A549 (cell line): ENCODE measurements at regions not wholly inside any gene's neighbourhood (a gene's known extent, or its start where the extent isn't known, plus 50 kb on each side); places are given as distances from the start of the nearest gene placed in this dataset.
"Not testable (repeated sequence)": the region's sequence is repeated elsewhere in the genome, so short reads cannot be mapped to it uniquely, and the experiment has no call there.

Experiments used
- ATAC-seq, 2 experiments: fragments of 200-7000 bp in 1 of 2; fragments of >200 bp in 1 of 2; cut with Nextera tagmentation in 1 of 2; cut with Tn5 transposase in 1 of 2; 3 replicates each; pipeline versions ENCODE4 v1.8.0 to v1.9.1; 2018 to 2020; ENCODE audit warnings: mild to moderate bottlenecking in 1 of 2, moderate library complexity in 1 of 2
- CTCF ChIA-PET: fragments of 300-600 bp; sonication (Branson Sonifier 250); formaldehyde crosslinking; extraction: SDS; loops from one replicate; lab custom pipeline; 2021; ENCODE audit warnings: antibody characterized with exemption, inconsistent platforms; lab: Yijun Ruan, JAX
- POLR2A ChIA-PET: fragments of 350-600 bp; formaldehyde crosslinking; extraction: SDS; loops from one replicate; lab custom pipeline; 2021; ENCODE audit warnings: antibody characterized with exemption, inconsistent platforms; lab: Yijun Ruan, JAX
- DNase-seq, 2 experiments: peaks; one replicate each; pipeline versions ENCODE4 v3.0.0 to v3.0.0-alpha.2; 2011 to 2016; ENCODE audit warnings: low read depth in 1 of 2, low spot score in 1 of 2
- FAIRE-seq: peaks from 2 replicates; lab custom pipeline; 2011; peaks lifted over from hg19 to GRCh38; lab: Jason Lieb, UNC
- H3K27ac ChIP-seq, 2 experiments: fragments of >200 bp; sonication (Bioruptor Twin); formaldehyde crosslinking; 3 replicates each; pipeline ENCODE4 v1.5.1; 2016 to 2017
- H3K4me1 ChIP-seq: fragments of >200 bp; sonication (Bioruptor Twin); formaldehyde crosslinking; 3 replicates; pipeline ENCODE4 v1.6.1; 2016
- H3K4me2 ChIP-seq: fragments of >200 bp; sonication (Bioruptor Twin); formaldehyde crosslinking; 3 replicates; pipeline ENCODE4 v1.6.1; 2016
- H3K4me3 ChIP-seq: fragments of >200 bp; sonication (Bioruptor Twin); formaldehyde crosslinking; 3 replicates; pipeline ENCODE4 v1.5.1; 2016
- H3K9me3 ChIP-seq: fragments of >200 bp; sonication (Bioruptor Twin); formaldehyde crosslinking; 3 replicates; pipeline ENCODE4 v1.6.1; 2016
- BHLHE40 ChIP-seq: IDR thresholded peaks from 2 replicates; pipeline ENCODE4 v1.6.1; 2012; ENCODE audit warnings: low read depth, low read length, inconsistent platforms
- CBX2 ChIP-seq: fragments of 200-600 bp; sonication (generic); IDR thresholded peaks from 2 replicates; pipeline ENCODE4 v1.6.1; 2016; ENCODE audit warnings: low read depth, mild to moderate bottlenecking, borderline replicate concordance
- CBX8 ChIP-seq: fragments of 200-600 bp; sonication (generic); IDR thresholded peaks from 2 replicates; pipeline ENCODE4 v1.6.1; 2016
- CEBPB ChIP-seq, 2 experiments: fragments of >200 bp in 1 of 2; sonication (Bioruptor Twin) in 1 of 2; formaldehyde crosslinking in 1 of 2; IDR thresholded peaks; 2 replicates each; pipeline ENCODE4 v1.6.1; 2012 to 2016
- CHD2 ChIP-seq: fragments of 150-350 bp; IDR thresholded peaks from 2 replicates; pipeline ENCODE4 v1.6.1; 2014; ENCODE audit warnings: low read length; ENCODE audit not compliant: partially characterized antibody
- CTCF ChIP-seq: fragments of >200 bp; sonication (Bioruptor Twin); formaldehyde crosslinking; IDR thresholded peaks from 3 replicates; pipeline ENCODE4 v1.5.1; 2016
- EHMT2 ChIP-seq: fragments of 200-600 bp; sonication (generic); IDR thresholded peaks from 2 replicates; pipeline ENCODE4 v1.6.1; 2016; ENCODE audit warnings: antibody characterized with exemption, low read depth, mild to moderate bottlenecking, moderate library complexity
- EP300 ChIP-seq, 2 experiments: fragments of >200 bp; sonication (Bioruptor Twin); formaldehyde crosslinking; IDR thresholded peaks; 2 replicates in 1 of 2; 3 replicates in 1 of 2; pipeline ENCODE4 v1.6.1; 2016 to 2017
- FOXS1 ChIP-seq: fragments of 250-450 bp; sonication (Bioruptor Pico); IDR thresholded peaks from 2 replicates; pipeline ENCODE4 v1.5.0; 2020; ENCODE audit warnings: mild to moderate bottlenecking, moderate library complexity
- MAFK ChIP-seq: fragments of 450-650 bp; IDR thresholded peaks from 2 replicates; pipeline ENCODE4 v1.6.1; 2014; ENCODE audit not compliant: partially characterized antibody
- MAZ ChIP-seq: fragments of 150-350 bp; IDR thresholded peaks from 2 replicates; pipeline ENCODE4 v1.6.1; 2014; ENCODE audit warnings: antibody characterized with exemption, low read depth, low read length, borderline replicate concordance
- NR3C1 ChIP-seq: fragments of >200 bp; sonication (Bioruptor Twin); formaldehyde crosslinking; IDR thresholded peaks from 3 replicates; pipeline ENCODE4 v1.6.1; 2017
- POLR2A ChIP-seq: IDR thresholded peaks from 2 replicates; pipeline ENCODE4 v1.6.1; 2012; ENCODE audit warnings: mild to moderate bottlenecking, low read length
- RARB ChIP-seq: fragments of 250-450 bp; sonication (Bioruptor Pico); IDR thresholded peaks from 2 replicates; pipeline ENCODE4 v1.8.0; 2021; ENCODE audit warnings: mild to moderate bottlenecking, moderate library complexity
- RCOR1 ChIP-seq: fragments of 150-350 bp; IDR thresholded peaks from 2 replicates; pipeline ENCODE4 v1.6.1; 2014; ENCODE audit warnings: antibody characterized with exemption, low read length, low read depth
- TP53 ChIP-seq: fragments of 250-450 bp; sonication (Bioruptor Pico); IDR thresholded peaks from 2 replicates; pipeline ENCODE4 v1.5.0; 2021; ENCODE audit warnings: mild to moderate bottlenecking, moderate library complexity
- ZSCAN20 ChIP-seq: fragments of 250-450 bp; sonication (Bioruptor Pico); IDR thresholded peaks from 2 replicates; pipeline ENCODE4 v1.8.0; 2022; ENCODE audit warnings: mild to moderate bottlenecking, moderate library complexity
- WGBS: methylation state at CpG from one replicate; pipeline ENCODE4 v1.1.6; 2017; ENCODE audit errors: missing lambda C conversion rate; 5-methylcytosine and 5-hydroxymethylcytosine counted together
- TF ChIP-seq, protein P1 (sequence below): fragments of 200-600 bp; sonication (generic); IDR thresholded peaks from 2 replicates; pipeline ENCODE4 v1.6.1; 2016; ENCODE audit warnings: antibody characterized with exemption, mild to moderate bottlenecking, moderate library complexity
- TF ChIP-seq, protein P2 (sequence below): fragments of >200 bp; sonication (Bioruptor Twin); formaldehyde crosslinking; IDR thresholded peaks from 3 replicates; pipeline ENCODE4 v1.6.1; 2016
- TF ChIP-seq, protein P3 (sequence below): IDR thresholded peaks from 2 replicates; pipeline ENCODE4 v1.6.1; 2012
- TF ChIP-seq, protein P4 (sequence below): fragments of 450-650 bp; IDR thresholded peaks from 2 replicates; pipeline ENCODE4 v1.6.1; 2014; ENCODE audit warnings: antibody characterized with exemption
- TF ChIP-seq, protein P5 (sequence below): fragments of 250-450 bp; sonication (Bioruptor Pico); IDR thresholded peaks from 2 replicates; pipeline ENCODE4 v1.5.0; 2020; ENCODE audit warnings: low read depth, mild to moderate bottlenecking, moderate library complexity

DNA sequence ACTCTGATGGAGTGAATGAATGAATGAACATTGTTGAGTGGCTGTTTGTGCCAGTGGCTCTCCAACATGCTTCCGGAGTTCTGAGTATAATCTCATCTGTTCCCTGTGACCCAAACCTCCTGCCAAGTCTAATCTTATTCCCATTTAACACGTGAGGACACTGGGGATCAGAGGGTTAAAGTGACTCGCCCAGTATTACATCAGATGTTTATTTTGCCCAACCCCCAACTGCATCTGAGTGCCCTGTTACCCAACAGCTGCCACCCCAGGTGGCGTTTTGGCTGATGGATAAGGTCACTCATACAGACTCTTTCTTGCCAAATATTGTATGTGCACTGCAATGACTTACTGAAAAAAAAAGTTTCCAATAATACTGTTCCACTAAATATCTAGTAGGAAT lies 210.9 kb downstream of the EXOC5 start:
- POLR2A ChIA-PET: no interaction called here
- FAIRE-seq (no peak), ATAC-seq (no peak), DNase-seq (no peak)
- Histone ChIP-seq H3K4me3 (no peak overlapping the region), H3K4me2 (peak overlapping the region; percentile 43; the same call in 2 of the 3 replicates), H3K9me3 (no peaks in the 10 kb centered on the region), H3K4me1 (peaks cover 11% of the 10 kb centered on the region; the same call in 2 of the 3 replicates), H3K27ac (no peak overlapping the region)
- 21% methylated on average over 4 of the region's 4 CpGs for WGBS
- CTCF ChIA-PET: interaction anchor here (0.8 kb wide), 1 partner anchor 259 kb away, joined by 3 read pairs; no protein-coding TSS in a partner anchor
- TF ChIP-seq CBX8: no peak
- TF ChIP-seq CEBPB (IDR thresholded peaks at IDR 0.05): peak in 1 of 2 experiments; percentile 31; a peak in 1 of 4 replicates
- TF ChIP-seq CTCF: no peak

GRCh38 chr14:57056522-57056921 lies 212.2 kb downstream of the EXOC5 start:
- POLR2A ChIA-PET, DNase-seq, H3K4me3 ChIP-seq, FAIRE-seq, ATAC-seq, H3K4me2 ChIP-seq, H3K27ac ChIP-seq, CTCF ChIA-PET, H3K9me3 ChIP-seq: not testable (repeated sequence)
- WGBS: 93% methylated on average over 3 of the region's 24 CpGs
- peaks cover 11% of the 10 kb centered on the region; the same call in 2 of the 3 replicates for H3K4me1 ChIP-seq

DNA sequence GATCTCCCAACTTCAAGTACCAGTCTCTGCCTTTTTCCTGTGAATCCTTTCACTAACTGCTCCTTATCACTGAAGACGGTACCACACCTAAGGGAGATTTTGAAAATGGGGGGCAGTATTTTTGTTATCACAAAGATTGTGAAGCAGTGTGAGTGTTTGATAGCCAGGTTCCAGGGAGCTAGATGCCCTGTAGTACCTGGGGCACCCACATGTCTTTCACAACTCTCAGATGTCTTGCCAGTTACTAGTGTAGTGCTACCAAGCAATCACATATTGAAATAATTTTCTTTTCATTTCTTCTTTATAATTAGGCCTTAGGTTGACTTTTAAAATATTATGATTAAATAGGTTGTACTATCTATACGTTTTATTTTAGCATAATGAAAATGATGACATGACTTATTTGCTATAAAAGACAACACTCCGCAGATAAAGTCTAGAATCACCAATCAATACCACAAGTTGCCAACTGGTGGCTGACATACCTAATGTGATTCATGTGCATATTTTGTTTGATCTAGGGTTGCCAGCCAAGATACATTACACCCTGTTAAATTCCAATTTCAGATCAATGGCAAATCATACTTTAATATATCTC lies 215.9 kb downstream of the EXOC5 start:
- Histone ChIP-seq H3K9me3 (no peaks in the 10 kb centered on the region), H3K27ac (no peak overlapping the region), H3K4me3 (no peak overlapping the region), H3K4me1 (peaks cover 6% of the 10 kb centered on the region; the same call in 2 of the 3 replicates), H3K4me2 (no peak overlapping the region)
- WGBS: 64% methylated on average over 3 of the region's 3 CpGs
- POLR2A ChIA-PET: no interaction called here
- DNase-seq: no peak
- no peak for TF ChIP-seq TP53
- peak; percentile 56 for TF ChIP-seq MAFK
- ATAC-seq: no peak
- FAIRE-seq: no peak
- CTCF ChIA-PET: no interaction called here

GRCh38 chr14:57051633-57052032 lies 217.1 kb downstream of the EXOC5 start:
- H3K4me2 ChIP-seq: no peak overlapping the region
- FAIRE-seq (no peak), DNase-seq (no peak), ATAC-seq (no peak)
- no peaks in the 10 kb centered on the region for H3K9me3 ChIP-seq
- WGBS: 11% methylated on average over 7 of the region's 7 CpGs
- no peaks in the 10 kb centered on the region for H3K4me1 ChIP-seq
- POLR2A ChIA-PET: no interaction called here
- no peak overlapping the region for H3K4me3 ChIP-seq
- CTCF ChIA-PET: no interaction called here
- no peak overlapping the region for H3K27ac ChIP-seq
- TF ChIP-seq, protein P1, sequence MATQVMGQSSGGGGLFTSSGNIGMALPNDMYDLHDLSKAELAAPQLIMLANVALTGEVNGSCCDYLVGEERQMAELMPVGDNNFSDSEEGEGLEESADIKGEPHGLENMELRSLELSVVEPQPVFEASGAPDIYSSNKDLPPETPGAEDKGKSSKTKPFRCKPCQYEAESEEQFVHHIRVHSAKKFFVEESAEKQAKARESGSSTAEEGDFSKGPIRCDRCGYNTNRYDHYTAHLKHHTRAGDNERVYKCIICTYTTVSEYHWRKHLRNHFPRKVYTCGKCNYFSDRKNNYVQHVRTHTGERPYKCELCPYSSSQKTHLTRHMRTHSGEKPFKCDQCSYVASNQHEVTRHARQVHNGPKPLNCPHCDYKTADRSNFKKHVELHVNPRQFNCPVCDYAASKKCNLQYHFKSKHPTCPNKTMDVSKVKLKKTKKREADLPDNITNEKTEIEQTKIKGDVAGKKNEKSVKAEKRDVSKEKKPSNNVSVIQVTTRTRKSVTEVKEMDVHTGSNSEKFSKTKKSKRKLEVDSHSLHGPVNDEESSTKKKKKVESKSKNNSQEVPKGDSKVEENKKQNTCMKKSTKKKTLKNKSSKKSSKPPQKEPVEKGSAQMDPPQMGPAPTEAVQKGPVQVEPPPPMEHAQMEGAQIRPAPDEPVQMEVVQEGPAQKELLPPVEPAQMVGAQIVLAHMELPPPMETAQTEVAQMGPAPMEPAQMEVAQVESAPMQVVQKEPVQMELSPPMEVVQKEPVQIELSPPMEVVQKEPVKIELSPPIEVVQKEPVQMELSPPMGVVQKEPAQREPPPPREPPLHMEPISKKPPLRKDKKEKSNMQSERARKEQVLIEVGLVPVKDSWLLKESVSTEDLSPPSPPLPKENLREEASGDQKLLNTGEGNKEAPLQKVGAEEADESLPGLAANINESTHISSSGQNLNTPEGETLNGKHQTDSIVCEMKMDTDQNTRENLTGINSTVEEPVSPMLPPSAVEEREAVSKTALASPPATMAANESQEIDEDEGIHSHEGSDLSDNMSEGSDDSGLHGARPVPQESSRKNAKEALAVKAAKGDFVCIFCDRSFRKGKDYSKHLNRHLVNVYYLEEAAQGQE: no peak
- TF ChIP-seq ZSCAN20 (CRISPR knock-in tag) (no peak), EHMT2 (no peak), EP300 (IDR thresholded peaks at IDR 0.05) (no peak), RARB (CRISPR knock-in tag) (no peak), NR3C1 (no peak), RCOR1 (no peak), MAZ (no peak), CBX2 (no peak), BHLHE40 (no peak), CHD2 (no peak), POLR2A (no peak), FOXS1 (no peak)
- TF ChIP-seq, protein P2, sequence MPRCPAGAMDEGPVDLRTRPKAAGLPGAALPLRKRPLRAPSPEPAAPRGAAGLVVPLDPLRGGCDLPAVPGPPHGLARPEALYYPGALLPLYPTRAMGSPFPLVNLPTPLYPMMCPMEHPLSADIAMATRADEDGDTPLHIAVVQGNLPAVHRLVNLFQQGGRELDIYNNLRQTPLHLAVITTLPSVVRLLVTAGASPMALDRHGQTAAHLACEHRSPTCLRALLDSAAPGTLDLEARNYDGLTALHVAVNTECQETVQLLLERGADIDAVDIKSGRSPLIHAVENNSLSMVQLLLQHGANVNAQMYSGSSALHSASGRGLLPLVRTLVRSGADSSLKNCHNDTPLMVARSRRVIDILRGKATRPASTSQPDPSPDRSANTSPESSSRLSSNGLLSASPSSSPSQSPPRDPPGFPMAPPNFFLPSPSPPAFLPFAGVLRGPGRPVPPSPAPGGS: no peak
- TF ChIP-seq, protein P3, sequence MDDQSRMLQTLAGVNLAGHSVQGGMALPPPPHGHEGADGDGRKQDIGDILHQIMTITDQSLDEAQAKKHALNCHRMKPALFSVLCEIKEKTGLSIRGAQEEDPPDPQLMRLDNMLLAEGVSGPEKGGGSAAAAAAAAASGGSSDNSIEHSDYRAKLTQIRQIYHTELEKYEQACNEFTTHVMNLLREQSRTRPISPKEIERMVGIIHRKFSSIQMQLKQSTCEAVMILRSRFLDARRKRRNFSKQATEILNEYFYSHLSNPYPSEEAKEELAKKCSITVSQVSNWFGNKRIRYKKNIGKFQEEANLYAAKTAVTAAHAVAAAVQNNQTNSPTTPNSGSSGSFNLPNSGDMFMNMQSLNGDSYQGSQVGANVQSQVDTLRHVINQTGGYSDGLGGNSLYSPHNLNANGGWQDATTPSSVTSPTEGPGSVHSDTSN: no peak
- TF ChIP-seq, protein P4, sequence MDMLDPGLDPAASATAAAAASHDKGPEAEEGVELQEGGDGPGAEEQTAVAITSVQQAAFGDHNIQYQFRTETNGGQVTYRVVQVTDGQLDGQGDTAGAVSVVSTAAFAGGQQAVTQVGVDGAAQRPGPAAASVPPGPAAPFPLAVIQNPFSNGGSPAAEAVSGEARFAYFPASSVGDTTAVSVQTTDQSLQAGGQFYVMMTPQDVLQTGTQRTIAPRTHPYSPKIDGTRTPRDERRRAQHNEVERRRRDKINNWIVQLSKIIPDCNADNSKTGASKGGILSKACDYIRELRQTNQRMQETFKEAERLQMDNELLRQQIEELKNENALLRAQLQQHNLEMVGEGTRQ: no peak
- TF ChIP-seq, protein P5, sequence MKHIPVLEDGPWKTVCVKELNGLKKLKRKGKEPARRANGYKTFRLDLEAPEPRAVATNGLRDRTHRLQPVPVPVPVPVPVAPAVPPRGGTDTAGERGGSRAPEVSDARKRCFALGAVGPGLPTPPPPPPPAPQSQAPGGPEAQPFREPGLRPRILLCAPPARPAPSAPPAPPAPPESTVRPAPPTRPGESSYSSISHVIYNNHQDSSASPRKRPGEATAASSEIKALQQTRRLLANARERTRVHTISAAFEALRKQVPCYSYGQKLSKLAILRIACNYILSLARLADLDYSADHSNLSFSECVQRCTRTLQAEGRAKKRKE (CRISPR knock-in tag): no peak
